ENCODE measurements at regions not wholly inside any gene's neighbourhood (a gene's known extent, or its start where the extent isn't known, plus 50 kb on each side); places are given as distances from the start of the nearest gene placed in this dataset.
A peak's percentile ranks its signal among the peaks of the same experiment; 100 is the strongest.

DNA sequence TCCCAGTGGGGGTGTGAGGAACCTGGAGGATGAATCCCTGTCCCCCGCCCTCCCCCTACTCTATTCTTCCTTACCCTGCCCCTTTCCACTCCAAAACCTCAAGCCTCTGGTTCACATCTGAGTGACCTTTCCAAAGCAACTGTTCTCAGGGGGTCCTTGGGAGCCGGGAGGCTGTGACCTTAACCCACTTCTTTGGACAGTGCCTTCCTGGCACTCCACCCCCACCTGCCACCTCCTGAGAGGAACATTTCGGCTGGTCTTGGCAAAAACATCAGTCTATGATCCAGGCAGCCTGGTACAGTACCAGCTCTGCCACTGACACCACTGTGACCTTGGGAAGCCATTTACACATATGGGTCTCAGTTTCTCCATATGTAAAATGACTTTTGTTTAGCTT, 121.7 kb downstream of the MRPL14 start:
- no peaks in the 10 kb centered on the region for H3F3A ChIP-seq (ENCODE audit: low read length, unreplicated experiment)
- no peak overlapping the region for H3K4me2 ChIP-seq (ENCODE audit: low read length)
- no TSS peak for BruUV-seq (replicated peaks)
- H3K9me3 ChIP-seq (ENCODE audit: low read length), result no peaks in the 10 kb centered on the region
- ChIA-PET POLR2A (ENCODE audit: unreplicated experiment) (no interaction called here), CTCF (no interaction called here)
- no peaks in the 10 kb centered on the region for H3K27me3 ChIP-seq (ENCODE audit: low read length)
- no peak for TF ChIP-seq EZH2 (IDR thresholded peaks at IDR 0.05; ENCODE audit: low read length, unreplicated experiment)
- TF ChIP-seq, protein P1, sequence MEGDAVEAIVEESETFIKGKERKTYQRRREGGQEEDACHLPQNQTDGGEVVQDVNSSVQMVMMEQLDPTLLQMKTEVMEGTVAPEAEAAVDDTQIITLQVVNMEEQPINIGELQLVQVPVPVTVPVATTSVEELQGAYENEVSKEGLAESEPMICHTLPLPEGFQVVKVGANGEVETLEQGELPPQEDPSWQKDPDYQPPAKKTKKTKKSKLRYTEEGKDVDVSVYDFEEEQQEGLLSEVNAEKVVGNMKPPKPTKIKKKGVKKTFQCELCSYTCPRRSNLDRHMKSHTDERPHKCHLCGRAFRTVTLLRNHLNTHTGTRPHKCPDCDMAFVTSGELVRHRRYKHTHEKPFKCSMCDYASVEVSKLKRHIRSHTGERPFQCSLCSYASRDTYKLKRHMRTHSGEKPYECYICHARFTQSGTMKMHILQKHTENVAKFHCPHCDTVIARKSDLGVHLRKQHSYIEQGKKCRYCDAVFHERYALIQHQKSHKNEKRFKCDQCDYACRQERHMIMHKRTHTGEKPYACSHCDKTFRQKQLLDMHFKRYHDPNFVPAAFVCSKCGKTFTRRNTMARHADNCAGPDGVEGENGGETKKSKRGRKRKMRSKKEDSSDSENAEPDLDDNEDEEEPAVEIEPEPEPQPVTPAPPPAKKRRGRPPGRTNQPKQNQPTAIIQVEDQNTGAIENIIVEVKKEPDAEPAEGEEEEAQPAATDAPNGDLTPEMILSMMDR (conservative IDR thresholded peaks at IDR 0.05; ENCODE audit: low read depth, low read length), result no peak
- TF ChIP-seq EZH2phosphoT487 (IDR thresholded peaks at IDR 0.05; ENCODE audit: borderline replicate concordance, low read length), result no peak
- intact Hi-C loops (cut with micrococcal nuclease), result no loop called here
- no peak overlapping the region for H2AFZ ChIP-seq (ENCODE audit: low read length)
- no peaks in the 10 kb centered on the region for H3K36me3 ChIP-seq (ENCODE audit: low read depth, low read length)
- H3K9me2 ChIP-seq (replicated peaks; ENCODE audit: low read length), result no peaks in the 10 kb centered on the region
- peaks cover 17% of the 10 kb centered on the region for H3K4me1 ChIP-seq (ENCODE audit: insufficient read depth, low read length)
- H3K27ac ChIP-seq (ENCODE audit: low read length), result no peak overlapping the region
- no peak overlapping the region for H3K4me3 ChIP-seq (ENCODE audit: low read length)
- no peaks in the 10 kb centered on the region for H3K79me2 ChIP-seq (ENCODE audit: low read length)
- ATAC-seq (no peak), DNase-seq (no peak)
- H3K9ac ChIP-seq (ENCODE audit: low read length), result no peak overlapping the region
- H4K20me1 ChIP-seq (ENCODE audit: low read length), result no peaks in the 10 kb centered on the region

DNA sequence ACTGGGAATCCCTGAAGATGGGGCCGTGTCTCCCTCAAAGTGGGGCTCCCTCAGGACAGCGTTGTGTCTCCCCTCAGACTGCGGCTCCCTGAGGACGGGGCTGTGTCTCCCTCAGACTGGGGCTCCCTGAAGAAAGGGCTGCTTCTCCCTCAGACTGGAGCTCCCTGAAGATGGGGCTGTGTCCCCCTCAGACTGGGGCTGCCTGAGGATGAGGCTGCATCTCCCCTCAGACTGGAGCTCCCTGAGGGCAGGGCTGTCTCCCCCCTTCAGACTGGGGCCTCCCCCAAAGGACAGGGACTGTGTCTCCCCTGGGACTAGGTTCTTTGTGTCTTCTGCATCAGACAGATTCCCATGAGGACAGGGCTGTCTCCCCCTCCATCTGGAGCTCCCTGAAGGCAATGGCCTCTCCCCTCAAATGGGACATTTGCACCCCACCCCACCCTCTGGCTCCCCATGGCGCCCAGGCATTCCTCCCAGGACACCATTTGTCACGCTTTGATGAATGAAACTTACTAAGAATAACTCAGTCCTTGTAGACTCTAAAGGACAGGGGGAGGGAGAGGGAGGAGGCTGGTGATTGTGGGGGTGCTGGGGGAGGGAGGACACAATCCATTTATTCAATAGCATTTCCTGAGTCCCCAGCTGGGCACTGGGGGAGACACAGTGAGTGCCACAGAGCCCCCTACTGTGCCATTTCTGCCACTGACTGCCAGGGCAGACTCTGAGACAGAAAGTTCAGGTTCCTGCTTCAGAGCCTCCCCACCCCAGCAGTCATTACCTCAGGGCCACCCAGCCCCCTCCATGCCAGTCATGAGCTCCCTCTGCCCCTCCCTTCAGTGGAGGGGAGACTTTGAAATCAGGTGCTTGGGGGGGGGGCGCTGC, 122.4 kb downstream of the MRPL14 start:
- no peaks in the 10 kb centered on the region for H3K79me2 ChIP-seq (ENCODE audit: low read length)
- BruUV-seq (replicated peaks), result no TSS peak
- no peaks in the 10 kb centered on the region for H4K20me1 ChIP-seq (ENCODE audit: low read length)
- peaks cover 10% of the 10 kb centered on the region for H3K4me1 ChIP-seq (ENCODE audit: insufficient read depth, low read length)
- no peak overlapping the region for H3K4me3 ChIP-seq (ENCODE audit: low read length)
- H3K27me3 ChIP-seq (ENCODE audit: low read length), result no peaks in the 10 kb centered on the region
- H3K36me3 ChIP-seq (ENCODE audit: low read depth, low read length), result no peaks in the 10 kb centered on the region
- no peaks in the 10 kb centered on the region for H3K9me2 ChIP-seq (replicated peaks; ENCODE audit: low read length)
- no peak overlapping the region for H3K27ac ChIP-seq (ENCODE audit: low read length)
- H3F3A ChIP-seq (ENCODE audit: low read length, unreplicated experiment), result no peaks in the 10 kb centered on the region
- peak; percentile 29 for DNase-seq
- CTCF ChIA-PET, result no interaction called here
- H3K9me3 ChIP-seq (ENCODE audit: low read length), result no peaks in the 10 kb centered on the region
- H3K4me2 ChIP-seq (ENCODE audit: low read length), result no peak overlapping the region
- POLR2A ChIA-PET (ENCODE audit: unreplicated experiment), result no interaction called here
- no peak overlapping the region for H2AFZ ChIP-seq (ENCODE audit: low read length)
- intact Hi-C loops (cut with micrococcal nuclease), result no loop called here
- peak; percentile 60 for ATAC-seq
- no peak overlapping the region for H3K9ac ChIP-seq (ENCODE audit: low read length)
- TF ChIP-seq, protein P1 (conservative IDR thresholded peaks at IDR 0.05; ENCODE audit: low read depth, low read length), result peak; percentile 53
- no peak for TF ChIP-seq EZH2phosphoT487 (IDR thresholded peaks at IDR 0.05; ENCODE audit: borderline replicate concordance, low read length)

DNA sequence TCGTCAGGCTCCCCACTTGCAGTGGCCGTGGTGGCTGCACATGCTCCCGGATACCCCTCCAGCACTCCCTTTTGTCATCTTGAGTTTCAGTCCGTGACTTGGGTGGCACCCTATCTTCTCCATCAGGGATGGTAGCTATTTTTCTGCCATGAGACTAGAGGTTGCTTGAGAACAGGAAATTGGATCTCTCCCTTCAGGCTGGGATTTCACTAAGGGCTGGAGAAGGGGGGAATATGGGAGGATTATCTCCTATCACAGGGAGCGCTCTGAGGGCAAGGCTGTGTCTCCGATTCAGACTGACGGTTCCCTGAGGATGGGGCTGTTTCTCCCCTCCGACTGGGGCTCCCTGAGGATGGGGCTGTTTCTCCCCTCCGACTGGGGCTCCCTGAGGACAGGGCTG, 123.1 kb downstream of the MRPL14 start:
- H3K27me3 ChIP-seq (ENCODE audit: low read length), result no peaks in the 10 kb centered on the region
- no peak overlapping the region for H3K4me2 ChIP-seq (ENCODE audit: low read length)
- CTCF ChIA-PET, result no interaction called here
- TF ChIP-seq, protein P1 (conservative IDR thresholded peaks at IDR 0.05; ENCODE audit: low read depth, low read length), result no peak
- TF ChIP-seq EZH2 (IDR thresholded peaks at IDR 0.05; ENCODE audit: low read length, unreplicated experiment) (no peak), EZH2phosphoT487 (IDR thresholded peaks at IDR 0.05; ENCODE audit: borderline replicate concordance, low read length) (no peak)
- H3K27ac ChIP-seq (ENCODE audit: low read length), result no peak overlapping the region
- no peak overlapping the region for H3K4me3 ChIP-seq (ENCODE audit: low read length)
- H3K9me3 ChIP-seq (ENCODE audit: low read length), result no peaks in the 10 kb centered on the region
- H3F3A ChIP-seq (ENCODE audit: low read length, unreplicated experiment), result no peaks in the 10 kb centered on the region
- no peak overlapping the region for H3K9ac ChIP-seq (ENCODE audit: low read length)
- no peak overlapping the region for H2AFZ ChIP-seq (ENCODE audit: low read length)
- intact Hi-C loops (cut with micrococcal nuclease), result no loop called here
- ATAC-seq (no peak), DNase-seq (no peak)
- no peaks in the 10 kb centered on the region for H3K36me3 ChIP-seq (ENCODE audit: low read depth, low read length)
- peaks cover 7% of the 10 kb centered on the region for H3K4me1 ChIP-seq (ENCODE audit: insufficient read depth, low read length)
- no peaks in the 10 kb centered on the region for H4K20me1 ChIP-seq (ENCODE audit: low read length)
- POLR2A ChIA-PET (ENCODE audit: unreplicated experiment), result interaction anchor here (0.6 kb wide), 1 partner anchor 12 kb away, joined by 4 read pairs; no protein-coding TSS in a partner anchor
- no TSS peak for BruUV-seq (replicated peaks)
- no peaks in the 10 kb centered on the region for H3K79me2 ChIP-seq (ENCODE audit: low read length)
- H3K9me2 ChIP-seq (replicated peaks; ENCODE audit: low read length), result no peaks in the 10 kb centered on the region
